ENCODE measurements at regions not wholly inside any gene's neighbourhood (a gene's known extent, or its start where the extent isn't known, plus 50 kb on each side); places are given as distances from the start of the nearest gene placed in this dataset.

- TF ChIP-seq CTCF (IDR thresholded peaks at IDR 0.05; ENCODE audit: insufficient read depth, low read length, poor library complexity, severe bottlenecking) (no peak), EZH2phosphoT487 (conservative IDR thresholded peaks at IDR 0.05; ENCODE audit: low read length) (no peak)
Measured at GRCh38 chr1:208631506-208631905, 387.3 kb upstream of the PLXNA2 start.

All from SU-DHL-6 (cell line).